Activated naive CD4-positive, alpha-beta T cell treated with anti-CD3 and anti-CD28 coated beads for 36 hours (primary cell): ENCODE measurements at regions not wholly inside any gene's neighbourhood (a gene's known extent, or its start where the extent isn't known, plus 50 kb on each side); places are given as distances from the start of the nearest gene placed in this dataset.

Source experiments
- CTCF ChIA-PET: fragments of 350-600 bp; sonication (Branson Sonifier 250); formaldehyde crosslinking; loops from one replicate; lab custom pipeline; 2021; ENCODE audit warnings: antibody characterized with exemption; lab: Charles Lee
- DNase-seq: peaks from one replicate; pipeline ENCODE4 v3.0.0-alpha.2; 2020
- H3K27ac Mint-ChIP-seq: one replicate; pipeline ENCODE4 v1.8.0; 2021; ENCODE audit warnings: mild to moderate bottlenecking, mixed read lengths
- H3K27me3 Mint-ChIP-seq: one replicate; pipeline ENCODE4 v1.8.0; 2021; ENCODE audit warnings: low read depth, mixed read lengths
- H3K36me3 Mint-ChIP-seq: one replicate; pipeline ENCODE4 v1.8.0; 2021; ENCODE audit warnings: low read depth, mixed read lengths
- H3K4me1 Mint-ChIP-seq: one replicate; pipeline ENCODE4 v1.8.0; 2021; ENCODE audit warnings: low read depth, mixed read lengths
- H3K4me3 Mint-ChIP-seq: one replicate; pipeline ENCODE4 v1.8.0; 2021; ENCODE audit warnings: mild to moderate bottlenecking, moderate library complexity, mixed read lengths
- H3K9me3 Mint-ChIP-seq: one replicate; pipeline ENCODE4 v1.8.0; 2021; ENCODE audit warnings: mixed read lengths
- intact Hi-C: fragments of 100-400 bp; cut with micrococcal nuclease; formaldehyde crosslinking; loops from one replicate; pipeline ENCODE4 v1.15.1; 2023

- H3K27ac Mint-ChIP-seq, result no peak overlapping the region
- no peaks in the 10 kb centered on the region for H3K4me1 Mint-ChIP-seq
- intact Hi-C loops, result no loop called here
- H3K27me3 Mint-ChIP-seq, result peaks cover 10% of the 10 kb centered on the region
- CTCF ChIA-PET, result no interaction called here
- no peak overlapping the region for H3K4me3 Mint-ChIP-seq
- no peaks in the 10 kb centered on the region for H3K9me3 Mint-ChIP-seq
- DNase-seq, result no peak
- no peaks in the 10 kb centered on the region for H3K36me3 Mint-ChIP-seq
Observed at GRCh38 chr10:123480344-123480743, 185.8 kb upstream of the GPR26 start.

DNA sequence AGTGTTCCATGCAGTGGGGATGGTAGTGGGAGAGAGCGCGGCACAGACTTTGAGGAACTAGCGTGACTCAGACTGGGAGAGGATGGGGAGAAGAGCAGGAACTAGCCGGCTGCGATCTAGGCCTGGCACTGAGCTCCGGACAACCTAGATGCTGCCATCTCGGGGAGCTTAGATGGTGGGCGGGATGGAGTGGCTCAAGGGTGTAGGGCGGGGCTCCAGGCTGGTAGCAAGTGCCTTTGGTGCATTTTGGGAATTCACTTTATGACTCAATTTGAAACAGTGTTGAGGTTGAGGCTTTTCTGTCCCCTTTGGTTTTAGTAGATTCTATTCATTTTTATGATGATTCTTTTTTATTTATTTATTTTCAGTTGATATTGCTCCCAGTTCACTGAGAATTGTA, 185.3 kb upstream of the GPR26 start:
- intact Hi-C loops, result no loop called here

GRCh38 chr10:123484722-123485121, 181.4 kb upstream of the GPR26 start:
- CTCF ChIA-PET, result no interaction called here
- H3K27ac Mint-ChIP-seq, result no peak overlapping the region
- no peaks in the 10 kb centered on the region for H3K36me3 Mint-ChIP-seq
- peaks cover 17% of the 10 kb centered on the region for H3K27me3 Mint-ChIP-seq
- no peak overlapping the region for H3K4me3 Mint-ChIP-seq
- DNase-seq, result no peak
- no peaks in the 10 kb centered on the region for H3K4me1 Mint-ChIP-seq
- H3K9me3 Mint-ChIP-seq, result no peaks in the 10 kb centered on the region
- intact Hi-C loops, result no loop called here

More for the DNA sequence above, 185.3 kb upstream of the GPR26 start:
- no peaks in the 10 kb centered on the region for H3K9me3 Mint-ChIP-seq
- peaks cover 10% of the 10 kb centered on the region for H3K27me3 Mint-ChIP-seq
- no peak for DNase-seq
- H3K4me1 Mint-ChIP-seq, result no peaks in the 10 kb centered on the region
- H3K4me3 Mint-ChIP-seq, result no peak overlapping the region
- no peak overlapping the region for H3K27ac Mint-ChIP-seq
- H3K36me3 Mint-ChIP-seq, result no peaks in the 10 kb centered on the region
- CTCF ChIA-PET, result no interaction called here

- no peaks in the 10 kb centered on the region for H3K4me1 Mint-ChIP-seq
- no peaks in the 10 kb centered on the region for H3K9me3 Mint-ChIP-seq
- no peaks in the 10 kb centered on the region for H3K36me3 Mint-ChIP-seq
- no peak for DNase-seq
- intact Hi-C loops, result no loop called here
- no peak overlapping the region for H3K4me3 Mint-ChIP-seq
- H3K27ac Mint-ChIP-seq, result no peak overlapping the region
- H3K27me3 Mint-ChIP-seq, result peaks cover 12% of the 10 kb centered on the region
- CTCF ChIA-PET, result no interaction called here
Observed at GRCh38 chr10:123485341-123485960, 180.7 kb upstream of the GPR26 start.

DNA sequence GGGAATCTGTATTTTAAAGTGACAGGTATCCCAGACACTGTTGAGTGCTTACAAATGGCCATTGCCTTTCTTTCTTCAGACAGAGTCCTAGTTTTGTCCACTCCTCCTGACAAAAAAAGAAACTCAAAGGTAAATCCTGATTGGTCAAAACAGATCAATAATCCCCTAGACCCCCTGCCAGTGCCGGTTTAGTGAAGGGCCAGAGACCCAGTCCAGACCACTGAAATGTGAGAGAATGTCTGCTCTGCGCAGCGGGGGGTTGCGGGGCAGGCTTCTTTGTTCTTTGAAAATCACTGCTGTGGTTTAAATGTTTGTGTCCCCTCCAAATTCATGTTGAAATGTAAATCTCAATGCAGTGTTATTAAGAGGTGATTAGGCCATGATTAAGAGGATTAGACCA, 177.7 kb upstream of the GPR26 start:
- no peaks in the 10 kb centered on the region for H3K36me3 Mint-ChIP-seq
- H3K27me3 Mint-ChIP-seq, result peaks cover 29% of the 10 kb centered on the region

DNA sequence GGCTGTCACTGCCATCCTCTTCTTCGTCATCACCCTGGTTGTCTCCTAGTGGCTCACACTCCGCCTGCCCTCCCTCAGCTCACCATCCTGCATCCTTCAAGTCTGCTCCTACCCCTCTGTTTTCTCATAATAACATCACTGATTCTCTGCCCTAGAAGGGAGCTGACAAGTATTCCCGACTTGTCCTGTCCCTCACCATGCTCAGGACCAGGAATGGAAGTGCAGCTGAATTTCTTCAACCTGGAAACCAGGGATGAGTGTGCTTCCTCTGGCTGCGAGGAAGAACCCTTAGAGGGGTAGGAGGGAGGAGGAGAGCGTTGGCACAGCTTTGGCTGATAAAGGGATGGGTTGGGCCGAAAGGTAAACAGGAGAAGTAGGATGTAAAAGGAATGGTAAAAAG, 174.8 kb upstream of the GPR26 start:
- H3K9me3 Mint-ChIP-seq, result no peaks in the 10 kb centered on the region
- no peak overlapping the region for H3K27ac Mint-ChIP-seq
- intact Hi-C loops, result no loop called here
- CTCF ChIA-PET, result no interaction called here
- peaks cover 27% of the 10 kb centered on the region for H3K27me3 Mint-ChIP-seq
- H3K4me3 Mint-ChIP-seq, result no peak overlapping the region
- DNase-seq, result no peak
- no peaks in the 10 kb centered on the region for H3K4me1 Mint-ChIP-seq
- H3K36me3 Mint-ChIP-seq, result no peaks in the 10 kb centered on the region

More for the DNA sequence above, 177.7 kb upstream of the GPR26 start:
- H3K27ac Mint-ChIP-seq, result no peak overlapping the region
- intact Hi-C loops, result no loop called here
- CTCF ChIA-PET, result no interaction called here
- H3K9me3 Mint-ChIP-seq, result no peaks in the 10 kb centered on the region
- H3K4me3 Mint-ChIP-seq, result no peak overlapping the region
- no peaks in the 10 kb centered on the region for H3K4me1 Mint-ChIP-seq
- no peak for DNase-seq

DNA sequence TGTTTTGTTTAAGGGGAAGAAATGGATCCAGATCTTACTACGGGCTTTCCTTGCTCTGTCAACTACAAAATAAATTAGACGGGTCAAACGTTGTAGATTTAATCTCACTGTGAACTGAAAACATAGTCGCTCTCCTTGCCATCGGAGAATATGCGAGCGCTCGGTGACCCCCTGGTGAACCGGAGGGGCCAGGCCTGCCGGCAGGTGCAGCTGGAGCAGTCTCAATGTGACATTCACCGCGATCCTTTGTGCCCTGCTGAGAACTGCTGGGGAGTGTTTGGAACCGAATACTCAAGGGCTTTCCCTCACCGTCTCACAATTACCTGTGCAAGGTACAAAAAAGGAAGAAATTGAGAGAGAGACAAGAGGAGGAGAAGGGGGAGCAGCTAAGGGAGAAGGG, 174.1 kb upstream of the GPR26 start:
- CTCF ChIA-PET, result no interaction called here
- Mint-ChIP-seq H3K27me3 (peaks cover 27% of the 10 kb centered on the region), H3K4me3 (no peak overlapping the region), H3K36me3 (no peaks in the 10 kb centered on the region), H3K9me3 (no peaks in the 10 kb centered on the region), H3K27ac (no peak overlapping the region), H3K4me1 (no peaks in the 10 kb centered on the region)
- intact Hi-C loops, result no loop called here
- no peak for DNase-seq

DNA sequence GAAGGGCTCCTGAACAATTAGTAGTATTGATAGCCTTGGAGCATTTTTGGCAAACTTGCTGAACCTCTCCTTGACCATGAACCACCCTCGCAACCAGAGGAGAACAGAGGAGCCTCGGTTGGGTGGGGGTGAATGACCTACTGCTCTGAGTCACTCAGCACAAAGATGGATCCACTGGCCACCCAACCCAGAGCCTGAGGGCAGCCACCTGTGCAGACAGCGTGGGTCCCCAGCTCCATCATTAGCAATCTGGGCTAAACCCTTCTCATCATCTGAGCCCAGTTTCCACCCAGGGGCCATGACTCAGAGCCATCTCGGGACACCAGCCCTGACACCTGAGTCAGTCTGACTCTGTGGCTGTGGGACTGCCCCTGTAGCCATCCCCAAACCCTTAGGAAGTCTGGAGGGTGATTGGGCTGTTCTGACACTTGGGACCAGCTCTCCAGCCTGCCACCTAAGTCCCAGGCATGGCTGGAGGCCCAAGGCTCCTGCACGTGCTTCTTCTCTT, 171.8 kb upstream of the GPR26 start:
- DNase-seq, result no peak
- H3K4me1 Mint-ChIP-seq, result no peaks in the 10 kb centered on the region
- no peak overlapping the region for H3K4me3 Mint-ChIP-seq
- no peaks in the 10 kb centered on the region for H3K9me3 Mint-ChIP-seq
- intact Hi-C loops, result no loop called here
- H3K27me3 Mint-ChIP-seq, result peaks cover 21% of the 10 kb centered on the region
- no peaks in the 10 kb centered on the region for H3K36me3 Mint-ChIP-seq
- no peak overlapping the region for H3K27ac Mint-ChIP-seq
- CTCF ChIA-PET, result no interaction called here

DNA sequence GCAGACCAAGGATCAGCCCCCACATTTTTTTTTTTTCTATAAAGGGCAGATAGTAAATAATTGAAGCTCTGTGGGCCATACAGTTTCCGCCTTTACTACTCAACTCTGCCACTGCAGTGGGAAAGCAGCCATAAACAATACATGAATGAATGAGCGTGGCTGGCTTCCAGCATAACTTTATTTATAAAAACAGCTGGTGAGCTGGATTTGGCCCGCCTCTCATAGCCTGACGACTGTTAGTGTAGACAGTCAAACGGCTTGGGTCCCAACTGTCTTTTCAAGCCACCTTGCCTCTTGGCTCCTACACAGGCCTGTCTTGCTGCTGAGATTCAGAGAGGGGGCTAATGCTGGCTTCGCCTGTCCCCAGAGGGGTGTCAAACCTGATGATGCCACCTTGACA, 169.8 kb upstream of the GPR26 start:
- H3K9me3 Mint-ChIP-seq, result no peaks in the 10 kb centered on the region
- H3K4me1 Mint-ChIP-seq, result no peaks in the 10 kb centered on the region
- no peak overlapping the region for H3K27ac Mint-ChIP-seq
- no peak overlapping the region for H3K4me3 Mint-ChIP-seq
- CTCF ChIA-PET, result no interaction called here
- no peaks in the 10 kb centered on the region for H3K36me3 Mint-ChIP-seq
- DNase-seq, result no peak
- intact Hi-C loops, result no loop called here
- H3K27me3 Mint-ChIP-seq, result peaks cover 15% of the 10 kb centered on the region

GRCh38 chr10:123496996-123497660, 169.0 kb upstream of the GPR26 start:
- no peaks in the 10 kb centered on the region for H3K9me3 Mint-ChIP-seq
- no peak overlapping the region for H3K4me3 Mint-ChIP-seq
- H3K27me3 Mint-ChIP-seq, result peaks cover 8% of the 10 kb centered on the region
- intact Hi-C loops, result no loop called here
- H3K27ac Mint-ChIP-seq, result no peak overlapping the region
- no peaks in the 10 kb centered on the region for H3K36me3 Mint-ChIP-seq
- CTCF ChIA-PET, result no interaction called here
- H3K4me1 Mint-ChIP-seq, result no peaks in the 10 kb centered on the region
- no peak for DNase-seq

DNA sequence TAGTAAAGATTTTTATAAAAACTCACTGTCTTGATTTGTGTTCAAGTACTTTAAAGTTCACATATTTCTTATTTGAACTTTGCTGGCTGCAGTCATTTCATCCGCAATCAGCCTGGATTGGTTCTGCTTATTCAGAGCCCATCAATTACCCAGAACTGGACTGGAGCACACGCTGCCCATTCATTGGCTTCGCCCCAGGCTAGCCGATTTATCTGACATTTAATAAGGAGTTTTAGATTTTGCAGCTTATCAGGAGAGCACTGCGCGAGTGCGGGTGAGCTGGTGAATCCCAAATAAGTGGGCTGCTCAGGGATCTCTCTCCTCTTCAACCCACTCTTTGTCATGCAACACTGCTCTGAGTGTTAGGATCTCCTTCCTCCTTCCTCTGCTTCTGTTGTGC, 166.0 kb upstream of the GPR26 start:
- no peak overlapping the region for H3K4me3 Mint-ChIP-seq
- DNase-seq, result no peak
- no peaks in the 10 kb centered on the region for H3K4me1 Mint-ChIP-seq
- CTCF ChIA-PET, result interaction anchor here (1.8 kb wide), 1 partner anchor 82 kb away, joined by 4 read pairs; no protein-coding TSS in a partner anchor
- intact Hi-C loops, result no loop called here
- H3K36me3 Mint-ChIP-seq, result no peaks in the 10 kb centered on the region
- H3K9me3 Mint-ChIP-seq, result no peaks in the 10 kb centered on the region
- no peak overlapping the region for H3K27ac Mint-ChIP-seq
- no peaks in the 10 kb centered on the region for H3K27me3 Mint-ChIP-seq

- H3K4me1 Mint-ChIP-seq, result no peaks in the 10 kb centered on the region
- intact Hi-C loops, result no loop called here
- no peaks in the 10 kb centered on the region for H3K27me3 Mint-ChIP-seq
- H3K36me3 Mint-ChIP-seq, result no peaks in the 10 kb centered on the region
- H3K27ac Mint-ChIP-seq, result no peak overlapping the region
- H3K4me3 Mint-ChIP-seq, result no peak overlapping the region
- no peaks in the 10 kb centered on the region for H3K9me3 Mint-ChIP-seq
- no peak for DNase-seq
- CTCF ChIA-PET, result no interaction called here
Observed at GRCh38 chr10:123501148-123501547, 165.0 kb upstream of the GPR26 start.

DNA sequence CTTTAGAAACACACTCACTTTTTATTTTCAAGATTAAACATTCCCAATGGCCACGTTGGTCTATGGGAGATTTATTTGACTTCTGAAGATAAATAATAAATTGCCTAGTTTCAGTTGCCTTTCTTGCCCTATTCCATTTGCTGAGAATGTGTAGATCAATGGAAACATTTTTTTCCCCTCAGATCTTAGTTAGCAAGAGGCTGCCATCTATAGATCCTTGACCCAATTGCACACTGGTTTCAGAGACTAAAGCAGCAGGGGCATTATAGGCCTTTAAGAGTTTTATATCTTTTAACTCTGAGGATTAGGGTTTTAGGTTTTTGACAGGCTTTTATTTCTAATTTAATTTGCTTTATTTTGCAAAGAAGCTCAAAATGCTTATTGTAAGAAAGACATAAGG, 163.2 kb upstream of the GPR26 start:
- no peaks in the 10 kb centered on the region for H3K9me3 Mint-ChIP-seq
- no peak overlapping the region for H3K4me3 Mint-ChIP-seq
- H3K4me1 Mint-ChIP-seq, result no peaks in the 10 kb centered on the region
- no peaks in the 10 kb centered on the region for H3K27me3 Mint-ChIP-seq
- intact Hi-C loops, result no loop called here
- H3K36me3 Mint-ChIP-seq, result no peaks in the 10 kb centered on the region
- H3K27ac Mint-ChIP-seq, result no peak overlapping the region
- no peak for DNase-seq
- CTCF ChIA-PET, result no interaction called here
